GM12872 (cell line): ENCODE measurements at regions not wholly inside any gene's neighbourhood (a gene's known extent, or its start where the extent isn't known, plus 50 kb on each side); places are given as distances from the start of the nearest gene placed in this dataset.

ENCODE experiments used
- CTCF ChIP-seq: IDR thresholded peaks from 3 replicates; pipeline ENCODE4 v1.5.1; 2011; ENCODE audit warnings: low read depth, mild to moderate bottlenecking, low read length, moderate library complexity; ENCODE audit not compliant: insufficient read depth

- no peak for TF ChIP-seq CTCF
These were observed 62.9 kb upstream of the ZEB2 start for GRCh38 chr2:144582651-144583380.

GRCh38 chr2:144580521-144581161, 60.7 kb upstream of the ZEB2 start:
- TF ChIP-seq CTCF = no peak

- TF ChIP-seq CTCF = no peak
These were observed 59.6 kb upstream of the ZEB2 start for GRCh38 chr2:144579556-144579955.

- TF ChIP-seq CTCF = no peak
These were observed 58.2 kb upstream of the ZEB2 start for GRCh38 chr2:144578099-144578498.

- no peak for TF ChIP-seq CTCF
These were observed 53.1 kb upstream of the ZEB2 start for GRCh38 chr2:144572977-144573376.

- TF ChIP-seq CTCF = no peak
These were observed 51.9 kb upstream of the ZEB2 start for GRCh38 chr2:144571770-144572169.

GRCh38 chr2:144570566-144570965, 50.6 kb upstream of the ZEB2 start:
- no peak for TF ChIP-seq CTCF
